CD14-positive monocyte (primary cell): ENCODE measurements at regions not wholly inside any gene's neighbourhood (a gene's known extent, or its start where the extent isn't known, plus 50 kb on each side); places are given as distances from the start of the nearest gene placed in this dataset.

Experiments
- DNase-seq, 3 donors: peaks; one replicate each; pipeline ENCODE4 v3.0.0-alpha.2; 2011 to 2022
- H2AFZ ChIP-seq: 2 replicates; pipeline ENCODE4 v1.6.0; 2012; ENCODE audit warnings: mild to moderate bottlenecking, low read depth, low read length, inconsistent platforms; ENCODE audit not compliant: insufficient read depth, poor library complexity, severe bottlenecking
- H3K27ac ChIP-seq, 2 donors: 1 replicate in 1 of 2; 2 replicates in 1 of 2; pipeline ENCODE4 v1.5.1; 2012 to 2013; ENCODE audit warnings: low read length in 2 of 2, control low read depth in 1 of 2, inconsistent platforms in 1 of 2, low read depth in 1 of 2, mild to moderate bottlenecking in 1 of 2
- H3K27me3 ChIP-seq, 2 donors: one replicate each; pipeline versions ENCODE4 v1.6.0 to v1.6.1; 2011 to 2013; ENCODE audit warnings: low read length in 2 of 2; ENCODE audit not compliant: control insufficient read depth in 2 of 2, insufficient read depth in 2 of 2
- H3K36me3 ChIP-seq, 2 donors: replicated peaks in 1 of 2; 1 replicate in 1 of 2; 2 replicates in 1 of 2; pipeline versions ENCODE4 v1.5.1 to v1.6.1; 2012 to 2013; ENCODE audit warnings: low read length in 2 of 2, control low read depth in 1 of 2, inconsistent platforms in 1 of 2, mild to moderate bottlenecking in 1 of 2; ENCODE audit not compliant: insufficient read depth in 2 of 2, control insufficient read depth in 1 of 2
- H3K4me1 ChIP-seq, 2 donors: 1 replicate in 1 of 2; 2 replicates in 1 of 2; pipeline versions ENCODE4 v1.5.1 to v1.6.1; 2012 to 2013; ENCODE audit warnings: low read length in 2 of 2, control low read depth in 1 of 2, inconsistent platforms in 1 of 2, mild to moderate bottlenecking in 1 of 2, moderate library complexity in 1 of 2; ENCODE audit not compliant: insufficient read depth in 2 of 2, control insufficient read depth in 1 of 2
- H3K4me2 ChIP-seq: replicated peaks from 2 replicates; pipeline ENCODE3; 2012; ENCODE audit warnings: low read length, moderate library complexity, mild to moderate bottlenecking; ENCODE audit not compliant: poor library complexity, severe bottlenecking; ENCODE audit errors: extremely low read depth
- H3K4me3 ChIP-seq, 3 experiments: fragments of 200-600 bp in 1 of 3; sonication (generic) in 1 of 3; replicated peaks in 1 of 3; 1 replicate in 2 of 3; 2 replicates in 1 of 3; pipeline ENCODE4 v1.5.1; 2011 to 2013; ENCODE audit warnings: low read length in 3 of 3, mild to moderate bottlenecking in 3 of 3, control low read depth in 2 of 3, low read depth in 2 of 3, inconsistent platforms in 1 of 3, moderate library complexity in 1 of 3
- H3K79me2 ChIP-seq: 2 replicates; pipeline ENCODE4 v1.6.0; 2012; ENCODE audit warnings: mild to moderate bottlenecking, control low read depth, inconsistent platforms, low read length, moderate library complexity; ENCODE audit not compliant: insufficient read depth
- H3K9ac ChIP-seq: 2 replicates; pipeline ENCODE4 v1.6.0; 2017; ENCODE audit warnings: low read length, mild to moderate bottlenecking; ENCODE audit not compliant: insufficient read depth, poor library complexity, severe bottlenecking
- H3K9me3 ChIP-seq, 2 donors: replicated peaks in 1 of 2; 1 replicate in 1 of 2; 2 replicates in 1 of 2; pipeline versions ENCODE4 v1.5.1 to v1.6.1; 2012 to 2013; ENCODE audit warnings: low read length in 2 of 2, control low read depth in 1 of 2; ENCODE audit not compliant: control insufficient read depth in 1 of 2, insufficient read depth in 1 of 2
- H4K20me1 ChIP-seq: 2 replicates; pipeline ENCODE4 v1.6.0; 2012; ENCODE audit warnings: mild to moderate bottlenecking, low read length, control low read depth, moderate library complexity; ENCODE audit not compliant: insufficient read depth
- H3K27ac Mint-ChIP-seq, 7 donors: one replicate each; pipeline ENCODE4 v1.8.0; 2020; ENCODE audit warnings: mild to moderate bottlenecking in 7 of 7, mixed read lengths in 7 of 7, moderate library complexity in 6 of 7, inconsistent platforms in 2 of 7
- H3K27me3 Mint-ChIP-seq, 3 donors: one replicate each; pipeline ENCODE4 v1.8.0; 2021 to 2022; ENCODE audit warnings: low read depth in 3 of 3, mild to moderate bottlenecking in 3 of 3, mixed read lengths in 3 of 3, moderate library complexity in 3 of 3, inconsistent platforms in 1 of 3
- H3K36me3 Mint-ChIP-seq, 2 donors: one replicate each; pipeline ENCODE4 v1.8.0; 2020; ENCODE audit warnings: mixed read lengths in 2 of 2, inconsistent platforms in 1 of 2, mild to moderate bottlenecking in 1 of 2
- H3K4me1 Mint-ChIP-seq: one replicate; pipeline ENCODE4 v1.8.0; 2020; ENCODE audit warnings: mild to moderate bottlenecking, mixed read lengths
- H3K4me3 Mint-ChIP-seq, 2 donors: one replicate each; pipeline ENCODE4 v1.8.0; 2020; ENCODE audit warnings: mild to moderate bottlenecking in 2 of 2, mixed read lengths in 2 of 2, moderate library complexity in 1 of 2
- H3K9me3 Mint-ChIP-seq, 7 donors: one replicate each; pipeline ENCODE4 v1.8.0; 2020 to 2022; ENCODE audit warnings: mixed read lengths in 7 of 7, mild to moderate bottlenecking in 6 of 7, moderate library complexity in 6 of 7, inconsistent platforms in 2 of 7
- CTCF ChIP-seq: fragments of 200-600 bp; IDR thresholded peaks from one replicate; pipeline ENCODE4 v1.8.0; 2022; ENCODE audit warnings: antibody characterized with exemption, mild to moderate bottlenecking
- WGBS: methylation state at CpG from one replicate; pipeline ENCODE4 v1.1.5; 2013; ENCODE audit warnings: missing lambda C conversion rate; ENCODE audit not compliant: insufficient coverage; 5-methylcytosine and 5-hydroxymethylcytosine counted together
- intact Hi-C, 2 donors: fragments of 100-400 bp; cut with micrococcal nuclease; formaldehyde crosslinking; loops; one replicate each; pipeline versions ENCODE4 v1.15.0 to v1.15.1; 2023

- H3K4me1 ChIP-seq: no peaks in the 10 kb centered on the region
- H3K9ac ChIP-seq: no peak overlapping the region
- Mint-ChIP-seq H3K27ac (no peak overlapping the region), H3K4me3 (peak overlapping the region in 1 of 2 donors; percentile 36), H3K9me3 (peaks cover 0 to 2% (median 0%) of the 10 kb centered on the region in 7 donors), H3K27me3 (peaks cover 0 to 2% (median 0%) of the 10 kb centered on the region in 3 donors), H3K36me3 (no peaks in the 10 kb centered on the region), H3K4me1 (no peaks in the 10 kb centered on the region)
- no peaks in the 10 kb centered on the region for H3K27me3 ChIP-seq
- no peaks in the 10 kb centered on the region for H3K79me2 ChIP-seq
- intact Hi-C loops: no loop called here
- no peak for TF ChIP-seq CTCF
- H2AFZ ChIP-seq: no peak overlapping the region
- DNase-seq: no peak
- no CpG with 5 or more reads among the region's 5 CpGs for WGBS
- H3K4me2 ChIP-seq: no peak overlapping the region
- no peaks in the 10 kb centered on the region for H3K9me3 ChIP-seq
- no peaks in the 10 kb centered on the region for H4K20me1 ChIP-seq
- H3K36me3 ChIP-seq: no peaks in the 10 kb centered on the region
- no peak overlapping the region for H3K4me3 ChIP-seq
- H3K27ac ChIP-seq: no peak overlapping the region
Measured at GRCh38 chr7:91551377-91552175, 287.3 kb downstream of the FZD1 start.

- peaks cover 0 to 4% (median 2%) of the 10 kb centered on the region in 3 donors for H3K27me3 Mint-ChIP-seq
- H3K4me2 ChIP-seq: no peak overlapping the region
- TF ChIP-seq CTCF: no peak
- no peaks in the 10 kb centered on the region for H3K9me3 ChIP-seq
- H3K27ac ChIP-seq: no peak overlapping the region
- H3K4me3 ChIP-seq: no peak overlapping the region
- H4K20me1 ChIP-seq: no peaks in the 10 kb centered on the region
- H3K9me3 Mint-ChIP-seq: peaks cover 0 to 2% (median 0%) of the 10 kb centered on the region in 7 donors
- no peaks in the 10 kb centered on the region for H3K4me1 Mint-ChIP-seq
- no peak for DNase-seq
- no peak overlapping the region for H2AFZ ChIP-seq
- no peaks in the 10 kb centered on the region for H3K36me3 ChIP-seq
- WGBS: 80% methylated on average over 3 of the region's 3 CpGs
- no peaks in the 10 kb centered on the region for H3K4me1 ChIP-seq
- H3K79me2 ChIP-seq: no peaks in the 10 kb centered on the region
- no peaks in the 10 kb centered on the region for H3K36me3 Mint-ChIP-seq
- intact Hi-C loops: no loop called here
- H3K4me3 Mint-ChIP-seq: no peak overlapping the region
- H3K27me3 ChIP-seq: no peaks in the 10 kb centered on the region
- H3K9ac ChIP-seq: no peak overlapping the region
- no peak overlapping the region for H3K27ac Mint-ChIP-seq
Measured at GRCh38 chr7:91553410-91553895, 289.2 kb downstream of the FZD1 start.
